CD4-positive, alpha-beta T cell treated with Interleukin-10 for 1 hour (primary cell): ENCODE measurements at regions not wholly inside any gene's neighbourhood (a gene's known extent, or its start where the extent isn't known, plus 50 kb on each side); places are given as distances from the start of the nearest gene placed in this dataset.
"Not testable (repeated sequence)": the region's sequence is repeated elsewhere in the genome, so short reads cannot be mapped to it uniquely, and the experiment has no call there.

Experiments
- DNase-seq: peaks from one replicate; pipeline ENCODE4 v3.0.0-alpha.2; 2020

- no peak for DNase-seq
Observed at GRCh38 chr6:82588020-82588419, 224.4 kb downstream of the TPBG start.

DNA sequence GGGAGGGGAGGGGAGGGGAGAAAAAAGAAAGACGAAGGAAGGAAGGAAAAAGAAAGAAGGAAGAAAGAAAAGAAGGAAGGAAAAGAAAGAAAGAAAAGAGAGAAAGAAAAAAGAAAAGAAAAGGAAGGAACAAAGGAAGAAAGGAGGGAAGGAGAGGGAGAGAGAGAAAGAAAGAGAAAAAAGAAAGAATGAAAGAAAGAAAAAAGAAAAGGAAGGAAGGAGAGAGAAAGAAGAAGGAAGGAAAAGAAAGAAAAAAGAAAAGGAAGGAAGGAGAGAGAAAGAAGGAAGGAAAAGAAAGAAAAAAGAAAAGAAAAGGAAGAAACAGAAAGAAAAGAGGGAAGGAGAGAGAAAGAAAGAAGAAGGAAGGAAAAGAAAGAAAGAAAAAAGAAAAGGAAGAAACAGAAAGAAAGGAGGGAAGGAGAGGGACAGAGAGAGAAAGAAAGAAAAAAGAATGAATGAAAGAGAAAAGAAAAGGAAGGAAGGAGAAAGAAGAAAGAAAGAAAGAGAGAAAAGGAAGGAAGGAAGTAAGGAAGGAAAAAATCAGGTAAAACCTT is 225.3 kb downstream of the TPBG start:
- no peak for DNase-seq

DNA sequence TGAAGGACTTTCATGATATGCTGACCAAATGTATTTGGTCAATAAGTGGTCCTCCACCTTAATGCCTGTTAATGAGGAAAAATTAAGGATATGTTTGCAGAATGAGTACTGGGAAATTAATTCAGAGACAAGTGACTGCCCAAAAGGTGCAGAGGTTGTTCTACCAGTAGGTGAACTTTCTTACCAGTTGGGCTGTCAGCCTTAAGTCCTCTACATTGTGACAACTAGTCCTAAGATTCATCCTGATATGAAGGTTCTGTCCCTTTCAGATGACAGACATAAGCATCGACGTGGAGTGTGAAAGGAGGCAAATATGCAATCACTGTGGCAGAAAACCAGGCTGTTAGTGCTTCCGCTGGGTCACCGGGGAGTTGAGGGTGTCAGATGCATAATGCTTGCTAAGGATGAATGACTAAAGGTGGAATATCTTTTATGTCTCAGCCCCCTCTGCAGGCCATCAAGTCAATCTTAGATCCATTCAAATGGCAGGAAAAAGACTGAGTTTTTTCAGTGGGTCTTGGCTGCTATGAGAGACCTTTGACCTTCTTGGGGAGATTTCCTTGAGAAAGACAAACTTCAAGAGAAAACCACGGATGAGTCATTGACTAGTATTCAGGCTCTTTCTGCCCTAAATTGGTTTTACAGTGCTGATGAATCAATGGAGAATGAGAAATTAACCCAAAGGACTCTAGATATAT is 226.0 kb downstream of the TPBG start:
- DNase-seq, result peak; percentile 2

DNA sequence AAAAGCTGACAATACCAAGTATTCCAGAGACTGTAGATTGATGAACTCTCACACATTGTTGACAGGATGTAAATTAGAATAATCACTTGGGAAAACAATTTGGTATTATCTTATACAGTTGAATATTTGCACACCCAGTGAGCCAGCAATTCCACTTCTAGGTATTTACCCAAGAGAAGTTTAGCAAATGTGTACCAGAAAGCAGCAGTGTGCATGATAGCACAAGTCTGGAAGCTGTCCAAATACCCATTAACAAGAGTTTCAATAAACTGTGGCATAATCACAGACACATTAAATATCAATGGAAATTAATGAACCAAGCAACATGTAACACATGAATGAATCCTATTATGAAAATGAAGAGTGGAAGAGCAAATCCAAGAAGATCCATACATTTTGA is 233.6 kb downstream of the TPBG start:
- DNase-seq, result no peak

DNA sequence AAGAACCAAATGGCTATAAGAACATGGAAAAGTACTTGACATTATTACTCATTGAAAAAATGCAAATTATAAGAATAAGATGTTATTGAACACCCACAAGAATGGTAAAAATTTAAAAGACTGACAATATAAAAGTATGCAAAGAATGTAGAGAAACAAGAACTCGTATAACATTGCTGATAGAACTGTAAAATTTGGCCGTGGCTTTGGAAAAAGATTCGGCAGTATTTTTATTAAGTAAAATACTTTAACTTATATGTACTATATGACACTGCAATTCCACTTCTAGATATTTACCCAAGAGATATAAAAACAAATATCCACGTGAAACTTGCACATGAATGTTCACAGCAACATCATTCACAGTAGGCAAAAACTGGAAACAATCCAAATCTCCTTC is 239.2 kb downstream of the TPBG start:
- no peak for DNase-seq

- no peak for DNase-seq
Observed at GRCh38 chr6:82603871-82604270, 240.3 kb downstream of the TPBG start.

GRCh38 chr6:82607998-82608725 is 244.5 kb downstream of the TPBG start:
- DNase-seq, result no peak

- no peak for DNase-seq
Observed at GRCh38 chr6:82608781-82609180, 245.2 kb downstream of the TPBG start.

GRCh38 chr6:82611751-82612150 is 248.1 kb downstream of the TPBG start:
- no peak for DNase-seq

GRCh38 chr6:82612475-82613039 is 248.9 kb downstream of the TPBG start:
- no peak for DNase-seq

GRCh38 chr6:82614518-82614917 is 250.9 kb downstream of the TPBG start:
- no peak for DNase-seq

GRCh38 chr6:82616386-82617028 is 252.9 kb downstream of the TPBG start:
- DNase-seq, result no peak

DNA sequence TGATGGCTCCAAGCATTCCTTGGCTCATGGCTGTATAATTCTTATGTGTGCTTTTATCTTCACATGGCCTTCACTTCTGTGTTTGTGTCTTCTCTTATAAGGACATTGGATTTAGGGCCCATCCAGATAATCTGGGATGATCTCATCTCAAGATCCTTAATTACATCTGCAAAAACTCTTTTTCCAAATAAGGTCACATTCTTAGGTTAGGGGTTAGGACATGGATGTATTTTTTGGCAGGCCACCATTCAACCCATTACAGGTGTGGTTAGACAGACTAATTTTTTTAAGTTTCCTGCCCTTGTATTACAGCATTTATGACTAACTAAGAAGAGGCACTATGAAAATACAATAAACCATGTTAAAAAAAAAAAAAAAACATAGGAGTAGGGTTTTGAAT is 254.0 kb downstream of the TPBG start:
- no peak for DNase-seq

GRCh38 chr6:82619573-82619972 is 256.0 kb downstream of the TPBG start:
- DNase-seq, result no peak

- DNase-seq, result no peak
Observed at GRCh38 chr6:82622461-82622860, 258.8 kb downstream of the TPBG start.

DNA sequence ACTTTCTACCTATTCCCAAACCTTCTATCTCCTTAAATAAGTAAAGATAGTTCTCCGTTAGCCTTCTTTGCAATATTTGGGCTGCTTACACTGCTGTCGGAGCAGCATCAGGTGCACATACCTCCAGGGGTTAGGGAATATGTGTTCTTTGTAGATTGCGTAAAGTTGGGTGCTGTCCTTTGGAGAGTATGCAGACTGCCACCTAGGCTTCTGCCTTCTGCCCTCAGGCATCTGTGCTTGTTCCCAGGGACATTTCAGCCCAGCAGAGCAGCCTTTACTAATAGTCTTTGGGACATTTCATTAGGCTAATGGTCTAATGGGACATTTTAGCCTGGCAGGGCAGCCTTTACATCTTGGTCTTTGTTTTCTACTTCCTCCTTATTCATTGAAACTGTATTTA is 260.6 kb downstream of the TPBG start:
- no peak for DNase-seq

DNA sequence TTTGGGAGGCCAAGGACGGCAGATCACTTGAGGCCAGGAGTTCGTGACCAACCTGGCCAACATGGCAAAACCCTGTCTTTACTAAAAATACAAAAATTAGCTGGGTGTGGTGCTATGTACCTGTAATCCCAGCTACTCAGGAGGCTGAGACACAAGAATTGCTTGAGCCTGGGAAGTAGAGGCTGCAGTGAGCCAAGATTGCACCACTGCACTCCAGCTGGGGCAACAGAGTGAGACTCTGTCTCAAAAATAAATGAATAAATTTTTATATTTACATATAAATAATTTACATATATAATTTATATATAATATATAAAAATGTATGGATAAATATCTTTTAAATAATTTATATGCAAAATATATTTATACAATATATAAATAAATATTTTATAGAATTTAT is 263.3 kb downstream of the TPBG start:
- DNase-seq, result not testable (repeated sequence)

DNA sequence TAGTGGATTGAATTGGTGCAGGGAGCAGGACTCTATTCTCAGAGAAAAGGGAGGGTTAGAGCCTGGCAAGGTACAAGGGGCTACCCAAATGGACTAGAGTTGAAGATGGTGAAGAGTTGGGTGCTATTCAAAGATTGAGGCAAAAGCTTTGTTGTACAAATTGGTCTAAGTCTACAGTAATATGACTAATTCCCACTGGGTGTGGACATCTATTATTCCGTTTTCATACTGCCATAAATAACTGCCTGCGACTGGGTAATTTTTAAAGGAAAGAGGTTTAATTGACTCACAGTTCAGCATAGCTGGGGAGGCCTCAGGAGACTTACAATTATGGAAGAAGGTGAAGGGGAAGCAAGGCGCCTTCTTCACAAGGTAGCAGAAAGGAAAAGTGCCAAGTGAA is 266.3 kb downstream of the TPBG start:
- no peak for DNase-seq

DNA sequence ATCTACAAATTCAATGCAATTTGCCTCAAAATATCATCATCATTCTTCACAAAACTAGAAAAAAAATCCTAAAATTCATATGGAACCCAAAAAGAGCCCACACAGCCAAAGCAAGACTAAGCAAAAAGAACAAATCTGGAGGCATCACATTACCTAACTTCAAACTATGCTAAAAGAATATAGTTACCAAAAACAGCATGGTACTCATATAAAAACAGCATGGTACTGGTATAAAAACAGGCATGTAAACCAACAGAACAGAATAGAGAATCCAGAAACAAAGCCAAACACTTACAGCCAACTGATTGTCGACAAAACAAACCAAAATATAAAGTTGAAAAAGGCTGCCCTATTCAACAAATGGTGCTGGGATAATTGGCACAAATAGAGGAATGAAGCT is 278.1 kb downstream of the TPBG start:
- DNase-seq, result no peak

- no peak for DNase-seq
Observed at GRCh38 chr6:82645536-82646230, 282.1 kb downstream of the TPBG start.

DNA sequence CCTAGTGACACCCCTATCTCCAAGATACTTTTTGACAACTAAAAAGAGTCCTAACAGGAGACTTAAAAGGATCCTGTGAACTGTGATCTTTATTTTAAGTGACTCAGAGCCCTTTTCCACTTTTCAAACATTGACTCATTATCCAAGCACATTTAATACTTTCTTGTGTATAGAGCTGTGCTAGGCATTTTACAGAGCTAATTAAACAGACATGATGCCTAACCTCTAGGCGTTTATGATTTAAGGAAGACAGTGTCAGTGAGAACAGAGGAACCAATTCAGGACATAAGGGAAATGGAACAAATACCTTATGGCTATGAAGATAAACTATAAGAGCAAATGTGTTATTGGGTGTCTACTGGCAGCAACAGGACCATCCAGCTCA is 282.6 kb downstream of the TPBG start:
- no peak for DNase-seq

- DNase-seq, result no peak
Observed at GRCh38 chr6:82651845-82652335, 288.3 kb downstream of the TPBG start.

- DNase-seq, result no peak
Observed at GRCh38 chr6:82679232-82679631, 315.6 kb downstream of the TPBG start.
